ENCODE measurements at regions not wholly inside any gene's neighbourhood (a gene's known extent, or its start where the extent isn't known, plus 50 kb on each side); places are given as distances from the start of the nearest gene placed in this dataset.

- no peak overlapping the region for H3K4me2 ChIP-seq (ENCODE audit: low read length)
- intact Hi-C loops (cut with micrococcal nuclease; ENCODE audit: unreplicated experiment): no loop called here
- ChIA-PET POLR2A (interaction anchor here (0.5 to 1.4 kb wide), 7 partner anchors 9 to 881 kb away, joined by 3 to 6 read pairs (median 4); no protein-coding TSS in a partner anchor), CTCF (ENCODE audit: unreplicated experiment) (no interaction called here)
- no peaks in the 10 kb centered on the region for H3K79me2 ChIP-seq (ENCODE audit: insufficient read depth, low read depth, low read length)
- H3K4me1 ChIP-seq (ENCODE audit: insufficient read depth, low read length, poor library complexity, severe bottlenecking): no peaks in the 10 kb centered on the region
- no peak overlapping the region for H2AFZ ChIP-seq (ENCODE audit: low read length)
- TF ChIP-seq CTCF (conservative IDR thresholded peaks at IDR 0.05; ENCODE audit: low read length) (no peak), EZH2phosphoT487 (IDR thresholded peaks at IDR 0.05; ENCODE audit: borderline replicate concordance, low read depth, low read length) (no peak)
- no peaks in the 10 kb centered on the region for H3K9me2 ChIP-seq (ENCODE audit: insufficient read depth, low read length)
- no TSS peak for BruUV-seq (replicated peaks)
- H4K20me1 ChIP-seq (ENCODE audit: insufficient read depth, low read length): no peaks in the 10 kb centered on the region
- no peaks in the 10 kb centered on the region for H3K36me3 ChIP-seq (ENCODE audit: insufficient read depth, low read length)
- DNase-seq (ENCODE audit: low spot score): no peak
- H3K27ac ChIP-seq (ENCODE audit: low read depth, low read length, poor library complexity, severe bottlenecking): no peak overlapping the region
- H3K9me3 ChIP-seq (ENCODE audit: low read length): peaks cover 18% of the 10 kb centered on the region; the same call in 1 of the 2 replicates
- no peak overlapping the region for H3K4me3 ChIP-seq (ENCODE audit: low read depth, low read length, poor library complexity, severe bottlenecking)
Observed at GRCh38 chr5:125081101-125081500, 334.7 kb upstream of the ZNF608 start.

DNA sequence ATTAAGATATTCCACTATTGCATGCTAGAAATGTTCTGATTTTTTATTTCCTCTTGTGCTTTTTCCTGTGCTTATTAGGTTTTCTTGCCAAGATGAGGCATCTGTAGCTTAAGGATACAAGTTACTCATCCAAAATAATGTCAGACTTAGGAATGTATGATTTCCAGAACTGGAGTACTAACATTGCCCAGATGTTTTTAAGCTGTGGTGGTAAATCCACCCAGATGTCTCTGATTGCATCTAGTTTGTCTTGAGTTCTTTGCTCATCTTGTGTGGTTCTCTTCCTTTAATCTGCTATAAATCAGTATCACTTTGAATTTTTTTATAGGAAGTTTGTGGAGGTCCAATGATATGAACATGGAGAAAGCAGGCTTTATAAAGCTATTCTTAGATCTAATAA, 337.5 kb upstream of the ZNF608 start:
- Histone ChIP-seq H2AFZ (ENCODE audit: low read length) (no peak overlapping the region), H3K36me3 (ENCODE audit: insufficient read depth, low read length) (no peaks in the 10 kb centered on the region; the same call in 1 of the 2 replicates), H4K20me1 (ENCODE audit: insufficient read depth, low read length) (no peaks in the 10 kb centered on the region), H3K79me2 (ENCODE audit: insufficient read depth, low read depth, low read length) (no peaks in the 10 kb centered on the region), H3K9me2 (ENCODE audit: insufficient read depth, low read length) (no peaks in the 10 kb centered on the region), H3K27ac (ENCODE audit: low read depth, low read length, poor library complexity, severe bottlenecking) (no peak overlapping the region), H3K4me1 (ENCODE audit: insufficient read depth, low read length, poor library complexity, severe bottlenecking) (no peaks in the 10 kb centered on the region), H3K4me3 (ENCODE audit: low read depth, low read length, poor library complexity, severe bottlenecking) (no peak overlapping the region), H3K4me2 (ENCODE audit: low read length) (no peak overlapping the region), H3K9me3 (ENCODE audit: low read length) (no peaks in the 10 kb centered on the region; the same call in 1 of the 2 replicates)
- no peak for TF ChIP-seq EZH2phosphoT487 (IDR thresholded peaks at IDR 0.05; ENCODE audit: borderline replicate concordance, low read depth, low read length)
- TF ChIP-seq CTCF (conservative IDR thresholded peaks at IDR 0.05; ENCODE audit: low read length): no peak
- DNase-seq (ENCODE audit: low spot score): no peak
- intact Hi-C loops (cut with micrococcal nuclease; ENCODE audit: unreplicated experiment): no loop called here
- CTCF ChIA-PET (ENCODE audit: unreplicated experiment): no interaction called here
- POLR2A ChIA-PET: interaction anchor here (0.7 to 1.1 kb wide), 4 partner anchors 11 to 340 kb away, joined by 3 to 5 read pairs (median 4); no protein-coding TSS in a partner anchor
- no TSS peak for BruUV-seq (replicated peaks)

- H2AFZ ChIP-seq (ENCODE audit: low read length): no peak overlapping the region
- H3K36me3 ChIP-seq (ENCODE audit: insufficient read depth, low read length): no peaks in the 10 kb centered on the region; the same call in 1 of the 2 replicates
- POLR2A ChIA-PET: interaction anchor here (0.6 to 1.4 kb wide), 4 partner anchors 12 to 279 kb away, joined by 3 to 4 read pairs (median 4); no protein-coding TSS in a partner anchor
- CTCF ChIA-PET (ENCODE audit: unreplicated experiment): no interaction called here
- intact Hi-C loops (cut with micrococcal nuclease; ENCODE audit: unreplicated experiment): no loop called here
- TF ChIP-seq CTCF (conservative IDR thresholded peaks at IDR 0.05; ENCODE audit: low read length): no peak
- TF ChIP-seq EZH2phosphoT487 (IDR thresholded peaks at IDR 0.05; ENCODE audit: borderline replicate concordance, low read depth, low read length): no peak
- no peaks in the 10 kb centered on the region for H3K79me2 ChIP-seq (ENCODE audit: insufficient read depth, low read depth, low read length)
- BruUV-seq (replicated peaks): no TSS peak
- H3K4me3 ChIP-seq (ENCODE audit: low read depth, low read length, poor library complexity, severe bottlenecking): no peak overlapping the region
- H4K20me1 ChIP-seq (ENCODE audit: insufficient read depth, low read length): no peaks in the 10 kb centered on the region
- no peak for DNase-seq (ENCODE audit: low spot score)
- H3K9me2 ChIP-seq (ENCODE audit: insufficient read depth, low read length): no peaks in the 10 kb centered on the region
- no peaks in the 10 kb centered on the region for H3K4me1 ChIP-seq (ENCODE audit: insufficient read depth, low read length, poor library complexity, severe bottlenecking)
- no peak overlapping the region for H3K27ac ChIP-seq (ENCODE audit: low read depth, low read length, poor library complexity, severe bottlenecking)
- H3K4me2 ChIP-seq (ENCODE audit: low read length): no peak overlapping the region
- no peaks in the 10 kb centered on the region; the same call in 1 of the 2 replicates for H3K9me3 ChIP-seq (ENCODE audit: low read length)
Observed at GRCh38 chr5:125085797-125086505, 339.5 kb upstream of the ZNF608 start.
